ENCODE measurements at regions not wholly inside any gene's neighbourhood (a gene's known extent, or its start where the extent isn't known, plus 50 kb on each side); places are given as distances from the start of the nearest gene placed in this dataset.

DNA sequence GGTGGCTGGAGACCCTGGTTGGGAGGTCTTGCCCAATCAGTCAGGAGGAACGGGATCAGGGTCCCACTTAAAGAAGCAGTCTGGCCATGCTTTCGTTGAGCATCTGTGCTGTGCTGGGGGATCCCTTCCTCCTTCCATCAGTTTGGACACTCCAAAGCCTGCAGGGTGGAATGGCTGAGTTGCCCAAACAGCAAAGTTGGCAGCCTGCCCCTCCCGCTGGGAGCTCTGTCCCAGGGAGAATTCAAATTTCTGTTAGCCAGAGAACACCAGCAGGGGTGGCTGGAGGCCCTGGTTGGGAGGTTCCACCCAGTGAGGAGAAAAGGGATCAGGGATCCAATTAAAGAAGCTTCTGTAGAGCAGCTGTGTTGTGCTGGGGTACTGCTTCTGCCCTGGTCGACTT is 96.9 kb upstream of the CTAGE1 start:
- ChIA-PET CTCF (no interaction called here), POLR2A (no interaction called here)
- Histone ChIP-seq H3K27ac (ENCODE audit: low read depth, low read length) (no peak overlapping the region), H3K9me3 (ENCODE audit: control insufficient read depth, insufficient read depth, low read length) (no peaks in the 10 kb centered on the region), H3K4me3 (ENCODE audit: low read depth, low read length) (no peak overlapping the region), H3K27me3 (ENCODE audit: control insufficient read depth, insufficient read depth, low read length) (no peaks in the 10 kb centered on the region)
- no peak for TF ChIP-seq CTCF (IDR thresholded peaks at IDR 0.05; ENCODE audit: low read depth, low read length)
- no peak for DNase-seq (ENCODE audit: low read depth, low spot score)

DNA sequence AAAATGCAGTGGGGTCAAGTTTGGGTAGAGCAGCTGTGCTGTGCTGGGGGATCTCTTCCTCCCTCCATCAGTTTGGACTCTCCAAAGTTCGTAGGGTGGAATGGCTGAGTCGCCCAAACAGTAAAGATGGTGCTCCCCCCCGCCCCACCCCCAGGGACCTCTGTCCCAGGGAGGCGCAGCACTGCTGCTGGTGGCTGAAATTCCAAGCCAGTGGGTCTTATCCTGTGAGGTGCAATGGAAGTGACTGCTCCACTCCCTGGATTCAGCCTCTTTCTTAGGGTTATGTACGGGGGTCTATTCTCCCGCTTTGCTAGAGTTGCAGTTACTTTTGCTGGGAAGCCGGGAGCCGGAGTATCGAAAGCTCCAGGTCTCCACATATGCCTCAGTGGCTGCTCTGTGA is 97.5 kb upstream of the CTAGE1 start:
- Histone ChIP-seq H3K27ac (ENCODE audit: low read depth, low read length) (no peak overlapping the region), H3K4me3 (ENCODE audit: low read depth, low read length) (no peak overlapping the region), H3K9me3 (ENCODE audit: control insufficient read depth, insufficient read depth, low read length) (no peaks in the 10 kb centered on the region), H3K27me3 (ENCODE audit: control insufficient read depth, insufficient read depth, low read length) (no peaks in the 10 kb centered on the region)
- ChIA-PET CTCF (no interaction called here), POLR2A (no interaction called here)
- no peak for DNase-seq (ENCODE audit: low read depth, low spot score)
- TF ChIP-seq CTCF (IDR thresholded peaks at IDR 0.05; ENCODE audit: low read depth, low read length), result no peak

- POLR2A ChIA-PET, result no interaction called here
- Histone ChIP-seq H3K9me3 (ENCODE audit: control insufficient read depth, insufficient read depth, low read length) (no peaks in the 10 kb centered on the region), H3K4me3 (ENCODE audit: low read depth, low read length) (no peak overlapping the region), H3K27ac (ENCODE audit: low read depth, low read length) (no peak overlapping the region), H3K27me3 (ENCODE audit: control insufficient read depth, insufficient read depth, low read length) (no peaks in the 10 kb centered on the region)
- CTCF ChIA-PET, result no interaction called here
- no peak for DNase-seq (ENCODE audit: low read depth, low spot score)
- no peak for TF ChIP-seq CTCF (IDR thresholded peaks at IDR 0.05; ENCODE audit: low read depth, low read length)
Measured at GRCh38 chr18:22517356-22517755, 99.6 kb upstream of the CTAGE1 start.

GRCh38 chr18:22521026-22521707 is 103.5 kb upstream of the CTAGE1 start:
- H3K27ac ChIP-seq (ENCODE audit: low read depth, low read length), result no peak overlapping the region
- H3K27me3 ChIP-seq (ENCODE audit: control insufficient read depth, insufficient read depth, low read length), result no peaks in the 10 kb centered on the region
- H3K4me3 ChIP-seq (ENCODE audit: low read depth, low read length), result no peak overlapping the region
- DNase-seq (ENCODE audit: low read depth, low spot score), result no peak
- H3K9me3 ChIP-seq (ENCODE audit: control insufficient read depth, insufficient read depth, low read length), result no peaks in the 10 kb centered on the region
- no peak for TF ChIP-seq CTCF (IDR thresholded peaks at IDR 0.05; ENCODE audit: low read depth, low read length)
- CTCF ChIA-PET, result no interaction called here
- POLR2A ChIA-PET, result interaction anchor here (1.0 kb wide), 1 partner anchor 352 kb away, joined by 3 read pairs; no protein-coding TSS in a partner anchor

- no peak for DNase-seq (ENCODE audit: low read depth, low spot score)
- TF ChIP-seq CTCF (IDR thresholded peaks at IDR 0.05; ENCODE audit: low read depth, low read length), result no peak
- ChIA-PET POLR2A (no interaction called here), CTCF (no interaction called here)
- H3K27me3 ChIP-seq (ENCODE audit: control insufficient read depth, insufficient read depth, low read length), result no peaks in the 10 kb centered on the region
- H3K4me3 ChIP-seq (ENCODE audit: low read depth, low read length), result no peak overlapping the region
- H3K9me3 ChIP-seq (ENCODE audit: control insufficient read depth, insufficient read depth, low read length), result no peaks in the 10 kb centered on the region
- no peak overlapping the region for H3K27ac ChIP-seq (ENCODE audit: low read depth, low read length)
Measured at GRCh38 chr18:22523481-22523880, 105.8 kb upstream of the CTAGE1 start.

Data from AG04450 (cell line).